ENCODE measurements at regions not wholly inside any gene's neighbourhood (a gene's known extent, or its start where the extent isn't known, plus 50 kb on each side); places are given as distances from the start of the nearest gene placed in this dataset.

DNA sequence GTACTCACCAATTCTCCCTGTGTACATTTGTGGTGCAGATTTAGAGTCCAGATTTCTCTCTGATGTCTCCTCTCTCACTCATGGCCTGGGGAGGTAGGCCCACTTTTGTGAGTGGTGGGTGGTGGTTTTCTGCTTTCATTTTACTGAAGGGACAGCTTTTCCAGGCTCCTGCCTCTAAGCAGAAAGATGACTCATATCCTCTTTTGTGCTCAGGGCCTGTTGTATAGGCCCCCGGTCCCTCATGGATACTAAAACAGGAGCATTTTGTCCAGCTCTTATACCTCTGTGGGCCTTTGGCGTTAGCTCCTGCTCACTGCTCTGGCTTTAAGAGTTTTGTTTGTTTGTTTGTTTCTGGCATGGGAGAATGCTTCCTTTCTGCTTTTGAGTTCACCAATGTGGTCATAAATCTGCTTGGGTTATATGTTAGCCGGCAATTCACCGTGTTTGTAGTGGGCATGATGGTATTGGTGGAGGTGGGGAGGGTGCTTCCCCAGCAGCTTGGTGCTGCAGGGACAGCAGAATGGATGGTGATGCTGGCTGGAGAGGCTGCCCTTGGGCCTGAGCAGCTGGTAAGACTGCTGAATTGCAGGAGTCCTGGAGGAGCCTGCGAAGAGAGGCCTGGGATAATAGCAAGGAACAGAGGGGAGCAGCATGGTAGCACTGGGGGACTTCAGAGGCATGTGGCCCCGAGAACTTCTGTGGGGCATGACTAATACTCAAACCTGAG is 468.7 kb downstream of the RPS24 start:
- DNase-seq, result no peak

DNA sequence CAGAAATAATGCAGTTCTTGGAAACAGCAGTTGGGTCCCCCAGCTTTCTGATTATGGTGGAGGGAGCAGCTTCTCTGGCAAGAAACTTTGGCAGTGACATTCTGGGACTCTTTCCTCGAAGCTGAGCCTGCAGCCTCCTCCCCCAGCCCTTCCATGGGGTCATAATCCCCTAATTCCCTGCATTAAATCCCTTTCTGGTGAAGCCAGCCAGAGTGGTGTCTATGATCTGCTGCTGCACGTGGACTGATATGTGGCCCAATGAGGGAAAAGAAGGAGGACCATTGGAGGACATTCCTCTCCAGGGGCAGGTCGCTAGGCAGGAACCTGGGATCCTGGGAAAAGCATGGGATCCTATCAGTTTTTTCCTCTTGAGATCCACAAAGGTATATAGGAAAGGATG is 470.5 kb downstream of the RPS24 start:
- DNase-seq, result no peak

DNA sequence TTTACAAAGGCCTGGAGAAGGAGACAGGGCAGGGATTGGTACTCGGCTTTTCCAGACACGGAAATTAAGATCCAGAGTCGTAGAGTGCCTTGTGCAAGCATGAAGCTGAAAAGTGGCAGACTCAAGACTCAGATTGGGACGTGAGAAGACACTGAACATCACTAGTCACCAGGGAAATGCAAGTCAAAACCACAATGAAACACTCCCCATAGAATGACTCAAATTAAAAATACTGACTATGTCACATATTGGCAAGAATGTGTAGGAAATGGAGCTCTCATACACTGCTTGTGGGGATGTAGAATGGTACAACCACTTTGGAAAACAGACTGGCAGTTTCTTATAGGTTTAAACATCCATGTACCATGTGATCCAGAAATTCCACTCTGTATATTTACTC is 472.0 kb downstream of the RPS24 start:
- no peak for DNase-seq

DNA sequence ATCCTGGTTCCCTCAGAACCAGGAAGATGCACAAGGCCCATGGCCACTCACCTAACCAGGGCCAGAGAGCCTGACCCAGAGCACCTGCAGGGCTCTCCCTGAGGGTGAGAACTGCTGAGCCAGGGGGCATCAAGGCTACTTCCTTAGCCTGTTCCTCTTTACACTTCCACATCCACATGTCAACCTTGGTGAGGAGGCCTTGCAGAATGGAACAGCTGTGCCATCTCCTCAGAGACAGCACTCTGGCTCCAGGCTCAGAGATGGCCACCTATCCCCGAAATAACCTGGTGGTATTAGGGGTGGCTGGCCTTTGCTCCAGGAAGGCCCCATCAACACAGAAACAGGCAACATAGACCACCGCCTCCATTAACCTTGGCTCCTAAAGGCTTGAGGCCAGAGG is 473.0 kb downstream of the RPS24 start:
- no peak for DNase-seq

DNA sequence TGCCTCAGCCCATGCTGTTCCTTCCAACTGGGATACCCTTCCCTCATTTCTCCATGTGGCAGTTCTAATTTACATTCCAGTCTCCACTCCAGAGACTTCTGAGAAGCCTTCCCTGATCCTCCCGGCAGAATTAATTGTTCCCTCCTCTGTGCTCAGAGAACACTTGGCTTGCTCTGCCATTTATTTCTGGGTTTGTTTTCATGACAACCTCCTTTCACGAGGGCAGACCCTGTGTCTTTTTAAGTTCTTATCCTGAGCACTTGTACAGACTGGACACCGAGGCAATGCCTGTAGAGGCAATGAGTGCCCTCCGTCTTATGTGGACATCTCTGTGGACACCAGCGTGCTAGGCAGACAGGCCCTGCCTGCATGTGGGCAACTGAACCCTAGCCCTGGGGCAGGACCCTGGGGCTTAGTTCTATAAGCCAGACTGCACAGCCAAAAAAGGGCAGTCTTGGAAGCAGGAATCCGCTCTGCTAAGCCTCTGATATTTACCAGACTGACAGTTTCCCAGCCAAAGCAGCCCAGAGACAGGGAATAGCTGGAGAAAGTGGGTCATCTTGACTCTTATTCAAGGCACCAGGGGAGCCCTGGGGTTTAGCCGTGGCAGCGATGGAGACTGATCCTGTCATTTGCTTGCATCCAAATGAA is 474.0 kb downstream of the RPS24 start:
- DNase-seq, result no peak

DNA sequence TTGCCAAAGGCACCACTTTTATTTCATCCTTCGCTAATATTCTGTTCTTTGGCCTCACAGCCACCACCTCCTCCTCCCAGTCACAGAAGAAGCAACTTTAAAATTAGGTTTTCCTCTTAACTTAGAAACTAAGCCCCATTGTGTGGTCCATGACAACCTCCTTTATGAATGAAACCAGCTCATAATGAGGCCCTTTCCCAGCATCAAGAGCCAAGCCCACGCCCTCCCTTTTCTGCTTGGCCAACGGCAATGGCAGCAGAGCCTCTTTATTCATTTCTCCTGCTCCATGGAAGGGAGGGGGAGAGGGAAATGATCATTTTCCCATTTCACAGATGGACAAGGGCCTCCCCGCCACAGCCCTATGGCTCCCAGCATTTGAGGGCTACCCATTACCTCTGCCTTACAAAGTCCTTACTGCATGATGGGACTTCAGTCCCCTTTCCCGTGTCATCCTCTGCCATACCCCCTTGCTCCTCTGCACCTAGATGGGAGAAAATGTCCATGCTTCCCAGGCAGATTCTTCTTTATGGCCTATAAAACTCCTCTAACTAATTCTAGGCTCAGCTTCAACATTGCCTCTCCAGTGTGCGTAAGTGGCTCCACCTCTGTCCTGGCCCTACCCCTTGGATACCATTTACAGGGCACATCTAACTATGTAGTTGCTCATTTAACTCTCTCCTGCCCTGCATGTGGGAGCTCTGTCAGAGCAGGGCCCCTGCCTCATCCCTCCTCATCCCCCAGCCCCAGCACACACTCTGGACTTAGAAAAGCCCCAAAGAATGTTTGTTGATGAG is 475.5 kb downstream of the RPS24 start:
- no peak for DNase-seq

DNA sequence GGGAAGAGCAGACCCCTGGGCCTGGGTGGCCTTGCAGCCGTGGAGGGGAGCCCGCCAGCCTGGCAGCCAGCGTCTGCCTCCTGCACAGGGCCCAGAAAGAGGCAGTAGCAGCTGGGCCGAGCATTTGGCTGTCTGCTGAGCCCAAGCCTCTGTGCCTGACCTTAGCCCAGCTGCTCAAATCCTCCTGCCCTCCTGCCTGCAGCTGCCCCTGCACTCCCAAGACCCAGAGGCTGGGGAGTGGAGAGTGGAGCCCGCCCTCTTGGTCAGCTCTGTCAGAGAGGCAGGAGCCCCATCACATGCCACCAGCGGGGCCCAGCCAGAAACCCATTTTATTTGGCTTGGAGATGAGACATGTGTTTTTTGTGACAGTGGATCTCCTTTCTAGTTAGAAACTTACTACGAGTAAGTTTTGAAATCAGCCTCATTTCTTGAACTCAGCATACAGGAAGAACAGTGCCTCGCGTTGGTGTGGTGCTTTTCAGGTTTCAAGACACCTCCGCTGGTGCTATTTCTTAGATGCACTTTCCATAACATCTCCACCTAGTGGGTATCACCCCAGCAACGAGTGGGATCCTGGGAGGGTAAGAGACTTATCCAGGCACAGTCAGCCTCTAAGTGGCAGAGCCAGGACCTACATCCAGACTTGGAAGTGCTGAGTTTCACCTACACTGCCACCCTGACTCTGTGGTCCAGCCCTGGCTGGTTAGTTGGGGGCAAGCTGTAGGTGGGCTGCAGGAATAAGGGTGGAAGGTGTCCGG is 477.1 kb downstream of the RPS24 start:
- DNase-seq, result no peak

DNA sequence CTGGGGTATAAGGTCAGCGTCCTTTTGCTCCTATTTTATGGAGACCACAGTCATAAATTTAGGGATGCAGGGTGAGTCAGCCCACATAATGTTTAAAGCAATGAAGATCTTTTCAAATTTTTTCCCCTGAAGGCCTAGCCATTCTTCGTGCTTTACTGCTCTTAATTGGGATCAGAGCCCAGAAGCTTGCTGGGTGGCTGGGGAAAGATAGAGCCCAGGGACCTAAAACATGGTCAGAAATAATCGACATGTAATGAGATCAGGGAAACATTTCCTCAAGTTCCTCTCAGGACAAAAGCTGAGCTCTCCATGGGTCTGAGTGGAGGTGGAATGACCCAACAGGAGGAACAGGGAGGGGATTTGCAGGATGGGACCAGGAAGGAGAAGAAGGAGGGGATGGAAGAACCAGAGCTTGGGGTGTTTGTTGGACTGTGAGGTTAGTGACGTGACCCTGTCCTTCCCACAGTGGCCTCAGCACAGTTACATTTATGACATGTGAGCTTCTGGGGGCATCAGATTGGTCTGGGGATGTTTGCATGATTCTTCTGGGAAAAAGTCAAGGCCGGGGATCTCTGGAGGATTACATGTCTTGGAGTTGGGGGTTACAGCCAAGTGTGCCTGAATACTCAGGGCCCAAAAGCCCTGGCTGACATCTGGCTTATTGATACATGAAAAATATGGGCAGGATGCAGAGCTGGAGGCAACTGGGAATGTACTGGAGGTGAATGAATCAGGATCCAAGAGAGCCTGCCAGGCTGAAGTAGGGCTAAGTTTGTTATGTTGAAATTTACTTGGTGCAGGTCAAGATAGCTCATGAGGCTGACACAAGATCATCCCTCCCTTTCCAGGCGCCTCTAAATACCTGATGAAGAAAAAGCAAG is 477.9 kb downstream of the RPS24 start:
- DNase-seq, result no peak

DNA sequence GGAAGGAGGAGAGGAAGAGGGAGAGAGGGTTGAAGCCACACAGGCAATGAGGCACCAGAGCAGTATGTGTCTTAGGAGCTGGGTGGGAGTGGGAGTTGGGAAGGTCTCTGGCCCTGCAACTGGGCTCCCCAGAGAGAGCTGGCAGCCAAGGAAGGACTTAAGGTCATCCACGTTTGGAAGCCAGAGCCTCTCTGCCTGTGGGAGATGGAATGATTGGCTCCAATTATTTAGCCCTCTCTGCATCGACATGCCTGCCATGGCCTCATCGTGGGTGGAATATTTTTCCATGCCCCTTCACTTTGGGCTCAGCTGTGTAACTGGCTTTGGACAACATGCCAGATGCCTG is 478.5 kb downstream of the RPS24 start:
- DNase-seq, result no peak

DNA sequence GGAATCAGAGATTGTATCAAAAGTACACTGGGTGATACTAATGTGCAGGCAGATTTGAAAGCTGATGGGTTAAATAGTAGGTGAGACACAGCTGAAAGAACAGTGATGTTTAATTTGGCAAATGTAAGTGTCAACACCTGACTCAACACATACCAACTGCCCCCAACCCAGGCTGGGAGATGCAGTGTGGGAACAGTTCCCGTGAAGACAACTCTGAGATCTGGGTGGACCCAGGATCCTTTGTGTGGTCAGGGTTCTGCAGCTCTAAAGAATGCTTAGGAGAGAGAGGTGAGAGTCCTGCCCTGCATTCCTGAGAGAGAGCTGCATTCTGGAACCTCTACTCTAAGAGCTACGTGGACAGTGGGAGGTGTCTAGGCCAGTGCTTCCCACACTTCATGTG is 479.7 kb downstream of the RPS24 start:
- no peak for DNase-seq

DNA sequence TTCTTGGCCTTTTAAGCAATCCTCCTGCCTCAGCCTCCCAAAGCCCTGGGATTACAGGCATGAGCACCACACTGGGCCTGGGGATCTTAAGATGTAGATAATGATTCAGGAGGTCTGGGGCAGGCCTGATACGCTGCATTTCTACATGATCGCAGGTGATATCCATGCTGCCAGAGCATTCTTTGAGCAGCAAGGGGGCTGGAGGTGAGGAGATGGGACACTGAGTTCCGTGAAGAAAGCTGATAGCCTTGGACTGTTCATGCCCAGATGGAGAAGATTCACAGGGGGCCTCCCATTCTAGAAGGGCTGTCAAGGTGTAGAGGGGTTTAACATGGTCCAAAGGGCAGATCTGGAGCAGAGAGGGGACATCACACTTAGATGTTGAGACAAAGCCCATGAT is 480.3 kb downstream of the RPS24 start:
- no peak for DNase-seq

DNA sequence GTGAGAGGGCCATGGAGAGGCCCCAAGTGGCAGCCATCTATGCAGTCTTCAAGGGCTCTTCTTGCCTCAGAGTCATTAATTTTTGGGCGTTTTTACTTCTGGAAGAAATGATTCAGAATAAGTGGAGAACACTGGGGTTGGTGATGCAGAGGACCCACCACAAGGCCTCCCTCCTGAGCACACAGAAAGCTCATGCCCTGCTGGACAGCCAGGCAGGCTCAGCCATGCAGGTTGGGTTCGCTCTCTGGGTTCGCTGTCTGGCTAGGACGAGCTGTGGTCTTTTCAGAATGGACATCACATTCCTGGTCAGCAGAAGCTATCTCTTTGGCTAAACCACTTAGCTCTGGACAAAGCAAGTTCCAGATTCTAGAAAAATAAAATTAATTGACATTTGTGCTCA is 480.8 kb downstream of the RPS24 start:
- DNase-seq, result no peak

DNA sequence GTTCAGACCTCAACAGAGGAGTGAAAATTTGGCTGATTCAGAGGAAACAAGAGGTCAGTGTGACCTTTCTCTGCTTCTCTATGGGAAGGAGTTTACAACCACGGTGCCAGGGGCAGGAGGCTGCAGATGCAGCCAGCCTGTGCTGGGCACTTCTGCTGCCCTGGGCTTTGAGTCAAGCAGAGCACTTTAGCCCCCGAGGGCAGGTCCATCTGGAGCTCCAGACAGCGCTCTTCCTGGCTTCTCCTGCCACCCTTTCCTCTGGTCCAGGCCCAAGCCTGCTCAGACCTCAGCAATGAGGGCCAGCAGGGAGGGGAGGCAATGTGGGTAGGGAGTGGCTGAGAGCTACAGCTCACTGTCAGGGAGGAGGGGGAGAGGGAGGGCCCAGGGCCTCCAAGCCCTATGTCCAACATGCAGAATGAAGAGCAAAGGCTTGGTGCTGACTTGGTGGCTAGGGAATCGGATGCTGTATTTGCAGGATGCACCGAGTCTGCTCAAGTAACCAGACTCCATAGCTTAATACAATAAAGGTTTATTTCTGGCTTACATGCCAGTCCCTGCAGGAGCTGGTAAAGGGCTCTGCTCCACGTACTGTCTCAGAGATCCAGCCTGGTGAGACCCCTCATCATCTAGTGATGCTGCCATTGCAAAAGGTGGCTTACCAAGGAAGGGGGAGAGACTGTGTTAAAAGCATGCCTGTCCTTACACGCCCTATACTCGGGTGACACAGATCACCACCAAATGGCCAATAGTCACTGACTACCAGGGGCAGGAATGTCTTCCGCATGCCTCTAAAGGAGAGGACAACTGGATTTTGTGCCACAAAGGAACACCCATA is 481.6 kb downstream of the RPS24 start:
- no peak for DNase-seq

DNA sequence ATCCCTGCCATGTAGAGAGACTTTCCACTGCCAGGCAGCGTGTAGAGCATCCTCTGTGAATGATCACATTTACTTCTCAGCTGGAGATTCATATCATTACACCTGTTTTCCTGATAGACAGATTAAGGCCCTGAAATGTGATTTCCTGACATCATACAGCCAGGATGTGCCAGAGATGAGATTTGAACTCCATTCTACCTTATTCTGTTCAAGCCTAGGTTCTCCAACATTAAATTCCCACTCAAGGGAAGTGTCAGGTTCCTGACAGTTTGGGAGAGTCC is 482.1 kb downstream of the RPS24 start:
- DNase-seq, result no peak

DNA sequence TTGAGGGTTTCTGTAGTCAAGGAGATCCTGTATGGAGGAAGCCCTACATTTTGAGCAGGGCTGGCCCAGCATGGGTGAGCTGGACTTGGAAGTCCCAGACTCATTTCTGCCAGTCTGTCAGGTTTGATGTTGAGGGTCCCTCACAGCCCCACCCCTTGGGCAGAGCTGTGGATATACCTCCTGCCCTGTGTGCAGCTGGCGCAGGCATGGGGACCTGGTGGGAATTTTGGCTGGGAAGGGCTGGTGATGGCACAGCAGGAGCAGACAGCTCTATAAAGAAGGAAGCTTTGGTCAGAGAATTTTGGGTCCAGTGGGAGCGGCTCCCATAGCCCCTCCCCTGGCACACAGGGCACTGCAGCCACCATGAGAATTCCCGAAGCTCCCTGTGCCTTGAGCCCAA is 482.6 kb downstream of the RPS24 start:
- DNase-seq, result no peak

DNA sequence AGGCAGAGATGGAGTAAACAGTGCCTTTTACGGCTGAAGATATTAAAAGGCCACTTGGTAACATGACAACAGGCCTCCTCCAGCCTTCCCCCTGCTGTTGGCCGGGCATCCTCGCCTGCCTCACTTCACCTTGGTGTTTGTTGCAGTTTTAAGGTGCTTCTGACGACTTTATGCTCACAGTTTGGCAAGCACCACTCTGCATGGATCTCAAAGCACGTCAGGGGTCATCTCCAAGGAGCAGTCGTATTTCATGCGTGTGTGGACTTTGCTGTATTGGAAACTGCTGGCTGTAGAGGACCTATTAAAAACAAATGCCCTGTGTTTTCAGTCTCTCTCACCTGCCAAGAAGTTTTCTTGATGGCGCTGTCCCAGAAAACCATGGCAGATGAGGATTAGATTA is 483.1 kb downstream of the RPS24 start:
- no peak for DNase-seq

DNA sequence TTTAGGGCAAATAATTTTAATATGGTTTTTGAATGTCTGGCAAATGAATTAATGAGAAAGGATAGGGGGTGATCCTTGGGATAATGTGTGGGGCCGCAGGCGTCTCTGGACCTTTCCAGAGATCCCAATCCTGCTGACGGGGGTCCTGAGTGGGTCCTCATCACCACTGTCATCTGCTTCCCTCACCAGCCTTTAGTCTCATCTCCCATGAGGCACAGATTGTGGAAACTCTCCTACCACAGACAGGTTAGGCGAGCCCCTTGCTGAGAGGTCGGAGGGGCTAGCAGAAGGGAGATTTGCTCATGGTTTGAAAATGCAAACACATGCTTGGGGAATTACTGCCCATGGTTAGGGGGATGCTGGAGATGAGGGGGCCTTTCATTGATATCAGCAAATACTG is 484.6 kb downstream of the RPS24 start:
- DNase-seq, result no peak

DNA sequence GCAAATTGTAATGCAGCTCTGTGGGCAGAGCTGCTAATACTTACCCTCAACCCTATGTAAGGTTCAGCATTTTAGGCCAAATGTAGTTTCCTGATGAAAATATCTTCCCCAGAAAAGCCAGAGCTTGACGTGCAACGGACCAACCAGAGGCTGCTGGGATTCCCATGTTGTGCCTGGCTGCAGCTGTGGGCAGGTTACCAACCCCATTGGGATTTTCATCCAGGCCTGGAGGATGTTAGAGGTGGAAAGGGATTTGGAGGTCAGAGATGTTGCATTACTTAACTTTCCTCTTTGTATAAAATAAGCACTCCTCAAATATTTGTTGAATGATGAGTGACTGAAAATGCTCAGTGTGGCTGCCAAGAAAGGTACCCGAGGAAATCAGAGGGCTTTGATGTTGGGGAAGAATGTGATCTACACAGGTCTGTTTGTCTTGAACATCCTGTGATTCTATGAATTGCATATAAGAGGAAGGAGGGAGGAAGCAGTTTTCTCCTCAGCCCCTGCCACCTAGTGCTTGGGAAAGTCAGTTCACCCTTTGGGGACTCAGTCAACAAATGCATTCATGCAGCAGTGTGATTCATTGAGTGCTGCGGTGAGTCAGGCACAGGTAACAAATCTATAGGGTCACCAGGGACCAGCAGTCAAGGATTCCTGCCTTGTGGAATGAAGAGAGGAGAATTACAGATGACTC is 487.2 kb downstream of the RPS24 start:
- no peak for DNase-seq

DNA sequence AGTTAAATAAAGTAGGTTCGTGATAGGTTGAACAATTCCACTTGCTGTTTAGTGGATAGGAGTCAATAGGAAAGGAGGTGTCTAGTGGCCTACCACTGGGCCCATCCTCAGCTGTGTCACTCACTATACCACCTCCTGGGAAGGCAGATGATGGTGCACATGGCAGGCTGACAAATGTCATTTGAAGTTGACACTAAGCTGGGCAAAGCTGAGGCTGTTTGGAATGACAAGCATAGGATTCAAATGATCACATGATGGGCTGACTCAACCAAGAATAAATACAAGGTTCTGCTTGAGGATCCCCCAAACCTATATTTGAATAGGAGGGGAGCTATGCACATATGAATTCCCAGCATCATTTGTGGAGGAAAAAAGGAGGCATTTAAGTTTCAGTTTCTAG is 489.8 kb downstream of the RPS24 start:
- no peak for DNase-seq

DNA sequence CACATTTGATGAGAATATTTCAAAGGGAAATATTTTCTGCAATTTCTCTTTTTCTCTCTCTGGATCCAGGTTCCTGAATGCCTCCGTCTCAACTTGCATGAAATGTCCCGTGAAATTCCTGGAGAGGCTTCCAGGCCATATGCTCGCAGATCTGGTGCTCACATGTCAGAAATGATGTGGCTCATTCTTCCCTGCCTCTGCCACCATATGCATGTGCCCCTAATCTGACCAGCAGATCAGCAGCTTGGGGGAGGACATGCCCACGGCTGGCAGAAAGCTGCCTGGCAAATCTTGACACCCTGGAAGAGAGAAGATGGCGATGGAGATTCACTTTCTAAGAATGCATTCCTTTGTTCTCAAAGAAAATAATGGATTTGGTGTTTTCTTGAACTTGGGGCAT is 490.7 kb downstream of the RPS24 start:
- no peak for DNase-seq

DNA sequence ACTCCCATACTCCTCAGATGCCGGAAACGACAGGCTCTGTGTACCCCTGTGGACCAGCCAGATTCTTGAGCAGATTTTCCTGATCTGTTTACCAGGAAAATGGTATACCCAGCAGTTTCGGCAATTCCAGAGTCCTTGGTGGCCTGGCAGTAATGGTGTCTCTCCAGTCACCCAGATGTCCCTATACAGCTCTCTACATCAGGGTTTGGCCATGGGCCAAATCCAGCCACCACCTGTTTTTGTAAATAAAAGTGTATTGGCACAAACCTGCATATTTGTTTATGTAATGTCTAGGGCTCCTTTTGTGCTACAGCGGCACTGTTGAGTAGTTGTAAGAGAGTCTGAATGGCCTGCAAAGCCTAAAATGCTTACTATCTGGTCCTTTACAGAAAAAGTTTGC is 491.3 kb downstream of the RPS24 start:
- no peak for DNase-seq

All from NCI-H187 (cell line).